ENCODE measurements at regions not wholly inside any gene's neighbourhood (a gene's known extent, or its start where the extent isn't known, plus 50 kb on each side); places are given as distances from the start of the nearest gene placed in this dataset.
A peak's percentile ranks its signal among the peaks of the same experiment; 100 is the strongest.

- DNase-seq (ENCODE audit: low read depth): no peak
- no peak for TF ChIP-seq CTCF (conservative IDR thresholded peaks at IDR 0.05; ENCODE audit: low read depth, low read length)
- no peak overlapping the region for H3K4me3 ChIP-seq (ENCODE audit: low read depth, low read length)
Measured at GRCh38 chr7:68050627-68051026, 1054.0 kb downstream of the TYW1 start.

- TF ChIP-seq CTCF (conservative IDR thresholded peaks at IDR 0.05; ENCODE audit: low read depth, low read length): no peak
- H3K4me3 ChIP-seq (ENCODE audit: low read depth, low read length): no peak overlapping the region
- DNase-seq (ENCODE audit: low read depth): no peak
Measured at GRCh38 chr7:68058014-68058413, 1061.4 kb downstream of the TYW1 start.

GRCh38 chr7:68063171-68063570, 1066.5 kb downstream of the TYW1 start:
- H3K4me3 ChIP-seq (ENCODE audit: low read depth, low read length): no peak overlapping the region
- TF ChIP-seq CTCF (conservative IDR thresholded peaks at IDR 0.05; ENCODE audit: low read depth, low read length): peak; percentile 37
- no peak for DNase-seq (ENCODE audit: low read depth)

GRCh38 chr7:68065581-68065980, 1068.9 kb downstream of the TYW1 start:
- no peak for TF ChIP-seq CTCF (conservative IDR thresholded peaks at IDR 0.05; ENCODE audit: low read depth, low read length)
- H3K4me3 ChIP-seq (ENCODE audit: low read depth, low read length): no peak overlapping the region
- DNase-seq (ENCODE audit: low read depth): no peak

- no peak overlapping the region for H3K4me3 ChIP-seq (ENCODE audit: low read depth, low read length)
- TF ChIP-seq CTCF (conservative IDR thresholded peaks at IDR 0.05; ENCODE audit: low read depth, low read length): no peak
Measured at GRCh38 chr7:68067845-68068244, 1071.2 kb downstream of the TYW1 start.

GRCh38 chr7:68070992-68071391, 1074.4 kb downstream of the TYW1 start:
- H3K4me3 ChIP-seq (ENCODE audit: low read depth, low read length): no peak overlapping the region
- no peak for TF ChIP-seq CTCF (conservative IDR thresholded peaks at IDR 0.05; ENCODE audit: low read depth, low read length)
- no peak for DNase-seq (ENCODE audit: low read depth)

More at GRCh38 chr7:68067845-68068244, 1071.2 kb downstream of the TYW1 start:
- no peak for DNase-seq (ENCODE audit: low read depth)

- DNase-seq (ENCODE audit: low read depth): no peak
- H3K4me3 ChIP-seq (ENCODE audit: low read depth, low read length): no peak overlapping the region
- TF ChIP-seq CTCF (conservative IDR thresholded peaks at IDR 0.05; ENCODE audit: low read depth, low read length): no peak
Measured at GRCh38 chr7:68073701-68074100, 1077.1 kb downstream of the TYW1 start.

All from epithelial cell of proximal tubule (primary cell).